Fibroblast of skin of right biceps (primary cell): ENCODE measurements at regions not wholly inside any gene's neighbourhood (a gene's known extent, or its start where the extent isn't known, plus 50 kb on each side); places are given as distances from the start of the nearest gene placed in this dataset.

Source experiments
- DNase-seq: peaks from one replicate; pipeline ENCODE4 v3.0.0-alpha.2; 2013

GRCh38 chr18:8945514-8945913 is 157.0 kb upstream of the NDUFV2 start:
- DNase-seq, result no peak

- peak; percentile 99 for DNase-seq
These were observed 156.2 kb upstream of the NDUFV2 start for GRCh38 chr18:8946066-8946838.

GRCh38 chr18:8947566-8947965 is 154.9 kb upstream of the NDUFV2 start:
- peak; percentile 84 for DNase-seq

GRCh38 chr18:8948011-8948410 is 154.5 kb upstream of the NDUFV2 start:
- no peak for DNase-seq

GRCh38 chr18:8948471-8949149 is 153.9 kb upstream of the NDUFV2 start:
- peak; percentile 99 for DNase-seq

- peak; percentile 75 for DNase-seq
These were observed 153.3 kb upstream of the NDUFV2 start for GRCh38 chr18:8949206-8949605.

GRCh38 chr18:8951491-8951890 is 151.0 kb upstream of the NDUFV2 start:
- DNase-seq, result no peak

GRCh38 chr18:8952174-8952573 is 150.3 kb upstream of the NDUFV2 start:
- DNase-seq, result no peak

- peak; percentile 94 for DNase-seq
These were observed 149.4 kb upstream of the NDUFV2 start for GRCh38 chr18:8952769-8953760.

- DNase-seq, result no peak
These were observed 144.8 kb upstream of the NDUFV2 start for GRCh38 chr18:8957731-8958130.

GRCh38 chr18:8958660-8959059 is 143.8 kb upstream of the NDUFV2 start:
- no peak for DNase-seq

- DNase-seq, result no peak
These were observed 142.9 kb upstream of the NDUFV2 start for GRCh38 chr18:8959551-8960135.

- peak; percentile 79 for DNase-seq
These were observed 141.5 kb upstream of the NDUFV2 start for GRCh38 chr18:8960740-8961657.

- no peak for DNase-seq
These were observed 140.2 kb upstream of the NDUFV2 start for GRCh38 chr18:8962192-8962779.

GRCh38 chr18:8962855-8963635 is 139.5 kb upstream of the NDUFV2 start:
- DNase-seq, result no peak

- DNase-seq, result no peak
These were observed 138.6 kb upstream of the NDUFV2 start for GRCh38 chr18:8963876-8964275.

- no peak for DNase-seq
These were observed 137.1 kb upstream of the NDUFV2 start for GRCh38 chr18:8965398-8965797.

GRCh38 chr18:8966821-8967220 is 135.7 kb upstream of the NDUFV2 start:
- no peak for DNase-seq

GRCh38 chr18:8967573-8967972 is 134.9 kb upstream of the NDUFV2 start:
- DNase-seq, result no peak

- DNase-seq, result peak; percentile 69
These were observed 132.7 kb upstream of the NDUFV2 start for GRCh38 chr18:8969639-8970390.
